ENCODE measurements at regions not wholly inside any gene's neighbourhood (a gene's known extent, or its start where the extent isn't known, plus 50 kb on each side); places are given as distances from the start of the nearest gene placed in this dataset.

- DNase-seq = no peak
Observed at GRCh38 chr5:12315461-12315860, 411.2 kb upstream of the CTNND2 start.

DNA sequence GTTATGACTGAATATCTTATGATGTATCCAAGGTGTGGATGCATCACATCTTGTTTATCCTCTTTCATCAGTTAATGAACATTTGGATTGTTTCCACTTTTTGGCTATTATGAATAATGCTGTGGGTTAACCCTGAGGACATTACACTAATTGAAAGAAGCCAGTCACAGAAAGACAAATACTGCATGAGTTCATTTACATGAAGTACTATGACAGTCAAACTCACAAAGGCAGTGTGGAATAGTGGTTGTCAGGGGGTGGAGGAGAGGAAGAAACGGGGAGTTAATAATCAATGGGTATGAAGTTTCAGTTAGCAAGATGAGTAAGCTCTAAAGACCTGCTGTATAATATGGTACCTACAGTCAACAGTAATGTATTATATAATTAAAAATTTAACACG lies 409.4 kb upstream of the CTNND2 start:
- DNase-seq = no peak

DNA sequence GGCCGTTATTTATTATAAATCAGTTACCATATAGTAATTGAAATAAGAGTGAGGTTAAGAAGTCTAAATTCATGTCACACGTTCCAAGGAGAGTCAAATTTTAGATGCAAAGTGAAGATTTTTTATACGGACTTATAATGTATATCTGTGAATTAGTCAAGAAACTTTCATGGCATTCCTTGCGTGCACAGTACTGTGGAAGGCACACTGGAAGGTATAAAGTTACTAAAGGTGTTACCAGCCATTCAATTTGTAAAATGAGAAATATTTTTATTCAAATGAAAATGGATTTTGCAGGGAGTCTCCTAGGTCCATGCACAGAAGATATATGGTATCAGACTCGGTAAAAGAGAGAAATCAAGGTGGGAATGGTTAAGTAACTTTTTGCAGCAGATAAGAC lies 408.1 kb upstream of the CTNND2 start:
- DNase-seq = no peak

DNA sequence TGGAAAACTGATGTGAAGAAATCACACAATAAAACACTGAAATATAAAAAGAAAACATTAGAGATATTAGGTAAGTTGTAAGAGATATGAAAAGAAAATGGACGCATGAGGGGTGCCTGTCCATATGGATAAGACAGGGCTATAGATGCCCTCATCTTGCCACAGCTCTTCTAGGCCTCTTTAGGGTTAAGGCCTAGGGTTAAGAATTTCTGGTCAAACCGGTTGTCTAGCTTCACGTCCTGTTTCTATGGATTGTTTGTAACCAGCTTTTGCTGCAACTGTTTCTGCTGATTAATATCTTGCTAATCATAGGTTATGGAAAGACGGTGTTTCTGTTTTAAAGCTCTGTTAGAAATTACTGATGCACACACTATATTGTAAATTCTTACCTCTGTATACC lies 389.9 kb upstream of the CTNND2 start:
- no peak for DNase-seq

DNA sequence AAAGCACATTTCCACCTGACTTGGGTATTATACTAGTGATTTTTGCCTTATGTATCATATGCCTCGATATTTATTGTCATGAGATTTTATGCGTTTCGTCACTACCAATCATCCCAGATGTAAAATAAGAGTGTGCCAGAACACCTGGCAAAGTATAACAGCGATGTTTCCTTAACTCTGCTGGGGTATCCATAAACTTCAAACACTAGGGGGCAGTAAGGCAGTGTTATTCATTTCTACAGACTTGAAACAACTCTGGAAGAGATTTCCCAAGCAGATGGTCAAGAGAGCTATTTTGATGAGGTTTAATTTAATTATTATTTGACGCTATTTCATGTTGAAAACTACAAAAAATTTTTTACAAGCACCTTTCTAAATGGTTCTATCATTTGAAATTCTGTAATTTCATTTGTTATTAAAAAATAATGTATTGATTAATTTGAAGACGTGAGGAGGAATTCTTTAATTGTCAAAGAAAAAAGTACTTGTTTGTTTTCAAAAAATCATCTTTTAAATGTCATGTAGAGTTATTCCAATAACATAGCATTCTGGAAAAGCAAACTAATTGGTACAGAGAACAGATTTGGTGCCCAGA lies 388.5 kb upstream of the CTNND2 start:
- no peak for DNase-seq

DNA sequence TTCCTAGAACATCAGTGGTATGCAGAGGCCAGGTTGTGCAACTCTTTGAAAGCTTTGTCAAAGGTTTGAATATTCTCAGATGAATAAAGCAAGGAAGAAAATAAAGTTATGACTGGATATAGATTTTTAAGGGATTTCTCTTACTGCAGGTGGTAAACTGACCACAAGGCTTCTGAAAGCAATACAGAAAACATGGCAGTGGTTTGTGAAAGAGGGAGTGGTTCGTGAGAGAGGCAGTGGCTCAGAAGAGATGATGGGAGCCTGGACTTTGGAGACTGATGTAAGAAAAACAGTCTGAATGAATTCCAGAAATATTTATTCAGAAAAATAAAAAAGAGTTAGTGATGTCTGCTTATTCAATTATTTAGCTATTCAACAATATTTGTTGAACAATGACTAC lies 380.4 kb upstream of the CTNND2 start:
- DNase-seq = no peak

GRCh38 chr5:12277504-12278192 lies 373.4 kb upstream of the CTNND2 start:
- no peak for DNase-seq

DNA sequence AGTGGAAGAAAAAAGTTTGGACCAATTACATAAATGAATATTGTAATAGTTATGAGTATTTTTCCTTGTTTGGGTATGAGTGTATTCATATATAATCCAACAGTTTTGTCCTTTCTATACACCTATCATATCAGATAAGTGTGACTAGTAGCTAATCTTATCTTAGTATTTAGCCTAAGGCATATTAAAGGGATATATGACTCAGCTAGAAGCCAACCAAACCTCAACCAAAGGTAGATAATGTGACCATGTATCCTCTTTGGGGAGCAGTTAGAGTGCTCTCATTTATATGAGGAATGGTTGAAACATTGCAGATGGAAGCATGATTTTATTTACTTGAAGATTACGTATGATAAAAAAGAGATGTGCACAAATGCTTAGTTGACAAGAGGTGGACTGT lies 370.0 kb upstream of the CTNND2 start:
- DNase-seq = no peak

DNA sequence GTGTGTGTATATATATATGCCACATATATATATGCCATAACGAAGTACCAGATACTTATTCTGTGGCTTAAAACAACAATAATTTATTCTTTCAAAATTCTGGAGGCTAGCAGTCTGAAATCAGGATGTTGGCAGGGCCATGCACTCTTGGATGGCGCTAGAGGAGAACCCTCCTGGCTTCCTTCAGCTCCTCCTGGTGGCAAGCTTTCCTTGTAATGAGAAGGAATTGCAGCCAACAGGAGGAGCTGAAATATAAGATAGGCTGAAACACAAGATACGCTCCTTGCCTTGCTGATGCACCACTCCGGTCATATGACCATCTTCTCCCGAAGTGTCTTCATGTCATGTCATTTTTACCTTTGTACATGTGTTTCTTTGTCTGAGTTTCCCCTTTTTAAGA lies 368.1 kb upstream of the CTNND2 start:
- no peak for DNase-seq

DNA sequence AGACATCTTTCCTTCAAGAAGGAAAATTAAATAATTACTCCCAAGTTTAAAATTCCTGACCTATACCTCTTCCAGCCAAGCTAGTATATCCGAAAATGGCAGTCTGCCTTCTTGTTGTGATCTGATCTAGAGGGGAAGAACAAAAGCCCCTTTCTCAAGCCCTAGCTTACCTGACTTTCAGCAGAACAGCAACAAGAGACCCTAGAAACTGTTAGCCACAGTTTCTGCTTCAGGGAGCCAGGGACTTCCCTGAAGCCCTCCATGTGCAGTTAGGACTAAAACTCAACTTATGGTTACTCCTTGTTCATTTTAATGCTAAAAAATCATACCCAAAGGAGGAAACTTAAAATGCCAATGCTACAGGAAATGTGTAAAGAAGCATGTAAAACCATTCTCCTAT lies 366.7 kb upstream of the CTNND2 start:
- DNase-seq = no peak

- DNase-seq = no peak
Observed at GRCh38 chr5:12269164-12269563, 364.9 kb upstream of the CTNND2 start.

GRCh38 chr5:12258549-12258948 lies 354.3 kb upstream of the CTNND2 start:
- DNase-seq = no peak

- DNase-seq = no peak
Observed at GRCh38 chr5:12250454-12250853, 346.2 kb upstream of the CTNND2 start.

GRCh38 chr5:12248831-12249230 lies 344.6 kb upstream of the CTNND2 start:
- no peak for DNase-seq

GRCh38 chr5:12246036-12246435 lies 341.8 kb upstream of the CTNND2 start:
- DNase-seq = no peak

GRCh38 chr5:12245429-12245828 lies 341.2 kb upstream of the CTNND2 start:
- no peak for DNase-seq

DNA sequence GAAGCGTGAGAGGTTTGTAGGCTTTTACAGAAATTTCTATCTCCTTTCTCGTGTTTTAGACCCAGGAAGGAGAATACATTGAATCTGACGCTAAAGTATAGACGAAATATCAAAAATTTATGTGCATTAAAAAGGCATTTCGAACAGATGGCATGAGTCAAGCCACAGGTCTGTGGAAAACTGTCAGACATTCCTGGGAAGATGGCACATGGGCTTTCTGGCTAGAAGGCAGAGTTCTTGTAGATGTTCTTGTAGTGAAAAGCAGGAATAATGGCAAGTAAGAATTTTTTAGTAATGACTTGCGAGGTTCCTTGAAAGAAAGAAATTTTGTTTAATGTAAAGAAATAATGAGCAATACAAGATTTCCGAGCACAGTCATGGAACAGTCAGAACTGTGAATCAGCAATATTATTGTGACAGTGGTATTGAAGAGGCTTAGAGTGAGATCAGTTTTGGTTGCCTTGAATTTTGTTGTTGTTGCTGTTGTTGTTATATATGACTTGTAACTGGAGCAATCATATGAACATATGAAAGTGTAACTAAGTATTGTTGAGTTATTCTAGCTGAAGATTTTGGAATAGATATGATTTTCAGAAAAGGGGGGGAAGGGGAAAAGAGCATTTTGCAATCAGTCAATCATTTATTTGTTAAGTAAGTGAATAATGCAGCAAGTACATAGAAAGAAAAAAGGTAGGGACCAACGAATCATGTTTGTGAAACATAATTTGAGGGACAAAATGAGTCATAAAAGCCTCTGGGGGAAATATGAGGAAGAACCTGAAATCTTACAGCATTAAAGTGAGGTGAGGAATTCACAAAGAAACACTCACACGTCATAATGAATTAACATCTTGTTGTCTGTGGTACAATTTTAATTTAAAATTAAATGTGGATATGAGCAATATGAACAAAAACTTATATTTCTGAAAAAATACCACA lies 339.0 kb upstream of the CTNND2 start:
- no peak for DNase-seq

GRCh38 chr5:12237837-12238575 lies 333.8 kb upstream of the CTNND2 start:
- no peak for DNase-seq

GRCh38 chr5:12230659-12231058 lies 326.4 kb upstream of the CTNND2 start:
- DNase-seq = no peak

- DNase-seq = no peak
Observed at GRCh38 chr5:12217039-12217438, 312.8 kb upstream of the CTNND2 start.

GRCh38 chr5:12214267-12215015 lies 310.2 kb upstream of the CTNND2 start:
- no peak for DNase-seq

DNA sequence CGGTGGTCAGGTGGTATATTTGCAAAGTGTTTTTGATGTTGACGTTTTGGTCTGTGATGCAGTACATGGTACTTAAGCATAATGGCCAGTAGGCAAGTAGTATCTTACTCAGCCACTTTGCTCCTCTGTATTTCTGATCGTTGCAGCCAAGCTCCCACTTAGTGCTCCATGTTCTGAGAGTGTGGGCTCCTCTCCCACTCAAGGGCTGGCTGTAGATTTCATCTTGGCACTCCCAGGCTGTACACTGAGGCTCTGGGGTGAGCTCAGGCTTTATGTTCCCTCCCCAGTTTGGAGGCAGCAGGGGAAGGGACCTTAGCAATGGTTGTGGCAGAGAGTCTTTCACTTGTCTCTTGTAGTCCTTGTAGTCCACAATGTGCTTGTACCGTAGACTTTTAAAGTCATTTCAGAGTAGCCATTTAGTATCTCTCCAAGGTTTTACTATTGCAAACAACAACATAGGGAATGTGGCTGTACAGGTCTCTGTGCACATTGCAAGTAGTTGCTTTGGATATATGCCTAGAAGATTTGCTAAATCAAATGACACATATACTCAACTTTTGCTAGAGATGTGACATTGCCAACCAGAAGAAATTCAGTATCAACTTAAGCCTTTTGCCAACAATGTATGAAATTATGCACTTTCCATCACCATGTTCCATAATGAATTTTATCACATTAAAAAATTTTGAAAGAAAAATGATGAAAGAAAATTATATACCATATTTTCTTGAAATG lies 304.3 kb upstream of the CTNND2 start:
- DNase-seq = no peak
